ENCODE measurements at regions not wholly inside any gene's neighbourhood (a gene's known extent, or its start where the extent isn't known, plus 50 kb on each side); places are given as distances from the start of the nearest gene placed in this dataset.
"Not testable (repeated sequence)": the region's sequence is repeated elsewhere in the genome, so short reads cannot be mapped to it uniquely, and the experiment has no call there.

DNA sequence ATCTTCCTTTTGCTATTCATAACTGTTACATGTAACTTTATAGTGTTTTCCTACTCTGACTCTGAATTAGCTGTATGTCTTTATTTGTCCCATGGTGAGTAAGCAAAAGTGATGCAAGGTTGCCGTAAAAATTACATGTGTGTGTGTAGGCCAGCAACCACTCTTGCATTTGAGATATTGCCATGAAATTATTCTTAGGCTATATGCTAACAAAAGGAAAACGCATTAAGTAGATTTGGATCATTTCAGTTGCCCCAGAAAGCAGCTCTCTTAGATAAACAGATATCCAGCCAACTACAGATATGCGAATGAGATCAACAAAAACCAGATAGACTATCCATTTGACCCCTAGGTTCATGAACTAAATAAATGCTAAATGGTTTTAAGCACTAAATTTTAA lies 73.6 kb downstream of the CYLC2 start:
- DNase-seq (ENCODE audit: low spot score) = no peak

DNA sequence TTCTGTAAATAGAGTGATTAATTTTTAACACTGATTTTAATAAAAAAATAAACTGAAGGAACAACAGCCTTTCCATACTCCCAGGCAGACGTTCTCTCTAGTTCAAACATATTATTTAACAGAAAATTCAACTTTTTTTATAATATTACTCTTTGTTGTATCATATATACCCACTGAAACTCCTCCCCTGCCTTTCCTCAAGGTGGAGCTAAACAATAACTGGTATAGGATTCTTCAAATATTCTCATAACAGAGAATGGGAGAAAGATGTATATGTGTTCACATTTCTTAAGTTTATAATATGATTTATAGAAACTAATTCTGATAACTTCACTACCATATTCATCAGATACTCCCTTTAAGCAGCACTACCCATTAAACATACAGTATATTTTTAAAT lies 83.4 kb downstream of the CYLC2 start:
- no peak for DNase-seq (ENCODE audit: low spot score)

DNA sequence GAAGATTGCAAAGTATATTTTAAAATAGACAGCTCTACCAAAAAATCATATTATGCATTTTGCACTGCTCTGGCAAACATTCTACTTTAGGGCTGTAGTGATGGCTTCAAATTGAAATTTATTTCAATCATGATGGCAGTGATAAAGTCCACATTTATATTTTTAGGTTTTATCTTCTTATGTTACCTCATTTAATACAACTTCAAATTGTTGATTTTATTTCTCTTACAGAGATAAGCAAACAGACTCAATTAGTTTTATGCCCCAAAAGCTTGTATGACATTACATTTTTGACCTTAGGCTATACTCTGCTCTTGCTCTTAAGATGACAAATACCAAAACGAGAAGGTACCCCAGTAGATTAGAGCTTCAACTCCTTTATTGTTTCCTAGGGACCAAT lies 87.4 kb downstream of the CYLC2 start:
- DNase-seq (ENCODE audit: low spot score) = no peak

DNA sequence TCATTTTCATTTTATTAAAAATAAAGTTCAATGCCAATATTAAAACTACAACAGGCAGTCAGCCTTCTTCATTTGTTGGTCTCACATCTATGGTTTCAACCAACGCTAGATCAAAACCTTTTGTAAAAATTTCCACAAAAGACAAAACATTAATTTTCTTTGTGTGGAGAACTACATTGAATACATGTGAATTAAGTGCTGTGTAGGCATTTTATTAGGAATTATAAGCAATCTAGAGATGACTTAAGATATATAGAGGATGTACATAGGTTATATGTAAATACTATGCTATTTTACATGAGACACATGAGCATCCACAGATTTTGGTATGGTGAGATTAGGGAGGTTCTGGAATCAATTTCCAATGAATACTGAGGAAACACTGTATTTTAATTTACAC lies 94.2 kb downstream of the CYLC2 start:
- no peak for DNase-seq (ENCODE audit: low spot score)

DNA sequence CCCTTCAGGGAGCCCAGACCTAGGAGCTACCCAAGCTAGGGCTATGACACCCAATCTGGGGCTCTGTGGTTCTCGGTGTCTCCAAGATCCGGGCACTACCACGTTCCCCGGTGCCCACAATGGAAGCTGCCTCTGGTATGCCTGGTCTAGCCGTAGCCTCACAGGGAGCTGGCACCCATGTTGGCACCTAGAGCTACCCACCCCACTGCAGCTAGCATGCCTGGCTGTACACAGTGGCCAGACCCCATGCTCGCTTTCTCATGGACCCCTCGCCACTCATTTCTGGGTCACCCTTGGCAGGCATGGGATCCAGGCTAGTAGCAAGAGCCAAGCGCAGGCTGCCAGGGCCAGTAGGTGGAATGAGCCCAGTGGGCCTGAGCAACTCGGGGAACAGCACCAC lies 109.0 kb downstream of the CYLC2 start:
- DNase-seq (ENCODE audit: low spot score) = no peak

DNA sequence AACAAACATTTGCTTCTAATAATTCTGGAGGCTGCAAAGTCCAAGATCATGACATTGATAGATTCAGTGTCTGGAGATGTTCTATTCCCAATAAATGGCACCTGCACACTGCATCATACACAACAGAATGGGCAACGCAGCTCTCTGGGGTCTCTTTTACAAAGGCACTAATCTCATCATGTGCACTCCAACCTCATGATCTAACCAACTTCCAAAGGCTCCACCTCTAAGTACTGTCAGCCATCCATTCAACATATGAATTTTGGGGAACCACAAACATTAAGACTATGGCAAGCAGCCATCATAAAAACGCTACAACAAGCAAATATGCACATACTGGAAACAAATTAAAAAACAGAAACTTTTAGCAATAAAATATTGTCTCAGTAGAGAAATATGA lies 121.1 kb downstream of the CYLC2 start:
- DNase-seq (ENCODE audit: low spot score) = no peak

DNA sequence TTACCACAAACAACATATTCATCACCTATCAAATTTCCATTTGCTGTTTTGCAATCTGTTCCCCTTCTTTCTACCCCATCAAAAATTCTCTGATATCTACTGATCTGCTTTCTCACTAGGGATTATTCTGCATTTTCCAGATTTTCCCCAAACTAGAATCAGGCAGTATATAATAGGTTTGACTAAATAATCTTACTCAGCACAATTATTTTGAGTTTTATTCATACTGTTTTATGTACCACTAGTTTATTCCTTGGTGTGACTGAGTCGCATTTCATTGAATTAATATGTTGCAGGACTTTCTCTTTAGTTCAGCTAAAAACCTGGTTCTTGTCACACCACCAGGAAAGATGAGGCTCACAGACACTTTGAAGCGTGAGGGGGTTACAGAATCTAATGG lies 131.4 kb downstream of the CYLC2 start:
- DNase-seq (ENCODE audit: low spot score) = no peak

DNA sequence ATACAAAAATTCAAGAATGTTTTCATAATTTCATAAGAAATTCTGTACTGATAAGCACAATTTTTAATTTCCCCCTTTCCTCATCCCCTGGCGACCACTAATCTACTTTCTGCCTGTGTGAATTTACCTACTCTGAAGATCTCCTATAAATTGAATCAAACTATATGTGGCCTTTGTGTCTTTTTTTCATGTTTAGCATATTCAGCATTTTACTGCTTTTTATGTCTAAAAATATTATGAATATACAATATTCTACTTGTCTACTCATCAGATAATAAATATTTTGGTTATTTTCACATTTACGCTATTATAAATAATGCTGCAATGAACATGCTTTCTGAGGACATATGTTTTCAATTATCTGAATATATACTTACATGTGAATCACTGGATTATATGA lies 144.8 kb downstream of the CYLC2 start:
- DNase-seq (ENCODE audit: low spot score) = no peak

DNA sequence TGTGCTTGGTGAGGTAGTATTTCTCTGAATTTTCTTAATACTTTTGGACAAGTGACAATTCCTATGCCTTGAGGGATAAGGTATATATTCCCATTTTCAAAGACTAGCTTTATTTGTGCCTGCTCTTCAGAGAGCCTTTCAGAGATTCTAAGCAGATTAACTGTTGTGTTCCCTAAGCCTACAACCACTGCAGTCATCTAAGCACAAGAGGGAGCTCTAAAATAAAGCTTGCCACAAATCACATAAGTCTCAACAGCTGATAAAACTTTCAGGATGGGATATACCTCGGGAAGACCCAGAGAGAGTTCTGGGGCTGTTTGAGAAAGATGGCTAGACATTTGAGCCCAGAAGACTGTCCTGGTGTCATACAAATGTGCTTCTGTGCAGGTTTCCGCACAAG lies 157.3 kb downstream of the CYLC2 start:
- no peak for DNase-seq (ENCODE audit: low spot score)

DNA sequence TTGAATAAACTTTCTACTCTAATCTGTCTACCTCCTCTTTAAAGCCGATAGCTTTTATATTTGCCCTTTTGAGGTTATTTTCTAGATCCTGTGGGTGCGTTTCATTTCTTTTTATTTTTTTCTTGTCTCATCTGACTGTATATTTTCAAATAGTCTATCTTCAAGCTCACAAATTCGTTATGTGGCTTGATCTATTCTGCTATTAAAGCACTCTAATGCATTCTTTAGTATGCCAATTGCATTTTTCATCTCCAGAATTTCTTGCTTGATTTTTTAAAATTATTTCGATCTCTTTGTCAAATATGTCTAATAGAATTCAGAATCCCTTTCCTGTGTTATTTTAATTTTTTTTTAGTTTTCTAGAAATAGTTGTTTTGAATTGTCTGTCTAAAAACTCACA lies 172.4 kb downstream of the CYLC2 start:
- DNase-seq (ENCODE audit: low spot score) = no peak

DNA sequence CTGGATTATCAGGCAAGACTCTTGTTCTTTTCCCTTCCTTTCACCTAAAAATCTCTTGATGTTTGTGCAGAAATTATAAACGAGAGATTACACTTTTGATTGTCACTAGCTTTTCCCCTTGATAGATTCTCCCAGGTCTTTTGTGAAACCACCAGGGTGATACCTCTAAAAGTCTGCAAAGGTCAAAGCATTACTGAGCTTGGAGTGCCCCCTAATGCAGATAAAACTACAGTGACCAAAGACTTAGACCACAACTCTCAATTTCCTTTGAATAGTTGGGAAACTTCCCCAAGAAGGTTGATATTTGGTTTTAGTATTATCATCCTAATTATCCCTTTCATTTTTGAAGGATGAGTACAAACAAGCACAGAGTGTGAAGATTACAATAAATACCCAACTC lies 173.1 kb downstream of the CYLC2 start:
- no peak for DNase-seq (ENCODE audit: low spot score)

DNA sequence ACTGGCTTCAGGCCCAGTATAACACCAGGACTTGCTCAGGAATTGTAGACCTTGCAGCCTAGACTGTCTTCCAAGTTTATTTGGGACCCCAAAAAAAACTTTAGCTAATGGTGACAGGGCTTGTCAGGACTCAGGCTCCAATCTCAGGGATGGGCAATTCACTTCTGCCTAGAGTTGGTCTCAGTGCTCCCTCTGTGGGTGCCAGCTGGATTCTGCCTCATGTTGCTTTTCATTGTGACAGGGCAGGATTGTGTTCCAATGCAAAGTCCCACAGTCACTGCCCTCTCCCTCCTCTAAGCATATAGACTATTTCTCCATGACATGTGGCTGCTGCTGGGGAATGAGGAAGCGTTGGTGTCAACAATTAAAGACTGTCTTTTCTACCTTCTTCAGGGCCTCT lies 174.7 kb downstream of the CYLC2 start:
- no peak for DNase-seq (ENCODE audit: low spot score)

DNA sequence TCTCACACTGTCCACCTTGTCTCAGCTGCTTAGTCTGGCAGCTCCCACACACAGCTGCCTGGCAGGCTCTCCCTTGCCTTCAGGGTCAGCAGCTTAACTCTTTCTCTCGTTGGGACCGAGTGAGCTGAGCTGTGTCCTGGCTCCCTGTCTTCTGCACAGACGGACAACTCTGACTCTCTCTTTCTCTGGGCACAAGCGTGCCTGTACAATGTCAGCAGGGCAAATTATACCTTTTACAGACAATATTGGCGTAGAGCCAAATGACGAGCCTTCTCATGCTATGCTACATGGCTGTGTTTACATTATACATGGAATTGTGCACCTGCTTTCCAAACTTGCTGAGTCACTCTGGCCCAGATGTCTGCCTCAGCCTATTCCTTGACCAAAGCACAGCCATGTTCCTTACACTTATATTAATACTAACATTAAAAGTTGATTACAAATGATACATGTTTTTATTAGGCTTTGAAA lies 188.6 kb downstream of the CYLC2 start:
- no peak for DNase-seq (ENCODE audit: low spot score)

DNA sequence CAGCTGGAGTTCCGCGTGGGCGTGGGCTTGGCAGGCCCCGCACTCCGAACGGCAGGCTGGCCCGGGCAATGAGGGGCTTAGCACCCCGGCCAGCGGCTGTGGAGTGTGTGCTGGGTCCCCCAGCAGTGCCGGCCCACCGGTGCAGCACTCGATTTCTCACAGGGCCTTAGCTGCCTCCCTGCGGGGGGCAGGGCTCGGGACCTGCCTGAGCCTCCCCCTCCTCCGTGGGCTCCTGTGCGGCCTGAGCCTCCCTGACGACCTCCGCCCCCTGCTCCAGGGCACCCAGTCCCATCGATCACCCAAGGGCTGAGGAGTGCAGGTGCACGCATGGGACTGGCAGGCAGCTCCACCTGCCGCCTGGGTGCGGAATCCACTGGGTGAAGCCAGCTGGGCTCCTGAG lies 191.8 kb downstream of the CYLC2 start:
- no peak for DNase-seq (ENCODE audit: low spot score)

DNA sequence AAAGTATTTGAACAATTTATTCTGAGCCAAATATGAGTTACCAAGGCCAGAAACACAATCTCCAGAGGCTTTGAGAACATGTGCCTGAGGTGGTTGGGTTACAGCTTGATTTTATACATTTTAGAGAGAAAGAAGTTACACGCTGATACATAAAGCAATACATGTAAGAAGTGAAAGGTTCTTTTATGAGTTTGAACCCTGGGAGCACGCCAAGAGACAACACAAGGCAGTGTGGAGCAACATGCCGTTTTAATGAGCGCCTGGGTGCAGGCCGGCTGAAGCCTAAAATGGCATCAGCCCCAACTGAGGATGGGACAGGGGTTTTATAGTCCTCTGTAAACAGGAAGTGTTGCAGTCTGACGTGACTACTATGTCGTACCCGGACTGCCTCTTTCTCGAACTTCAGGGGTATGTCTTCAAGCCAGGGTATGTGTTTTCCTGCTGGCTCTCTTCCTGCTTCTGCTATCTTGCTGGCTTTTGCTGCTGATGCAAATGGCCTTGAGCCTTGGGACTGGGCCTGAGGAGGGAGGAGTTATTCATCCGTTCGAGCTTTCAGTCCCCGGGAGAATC lies 193.7 kb downstream of the CYLC2 start:
- DNase-seq (ENCODE audit: low spot score) = no peak

DNA sequence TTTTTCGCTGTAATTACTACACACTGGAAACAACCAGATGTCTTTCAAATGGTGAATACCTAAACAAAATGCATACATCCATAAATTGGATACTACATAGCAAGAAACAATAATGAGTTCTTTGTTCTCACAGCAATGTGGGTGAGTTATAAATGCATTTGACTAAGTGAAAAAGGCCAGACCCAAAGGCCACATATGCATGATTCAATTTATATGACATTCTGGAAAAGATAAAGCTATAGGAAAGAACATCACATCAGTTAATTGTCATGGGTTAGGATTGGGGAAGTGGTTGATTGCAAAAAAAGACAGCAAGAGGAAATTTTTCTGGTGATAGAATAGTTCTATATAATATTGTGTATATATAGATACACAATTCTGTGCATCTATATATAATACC lies 198.9 kb downstream of the CYLC2 start:
- no peak for DNase-seq (ENCODE audit: low spot score)

DNA sequence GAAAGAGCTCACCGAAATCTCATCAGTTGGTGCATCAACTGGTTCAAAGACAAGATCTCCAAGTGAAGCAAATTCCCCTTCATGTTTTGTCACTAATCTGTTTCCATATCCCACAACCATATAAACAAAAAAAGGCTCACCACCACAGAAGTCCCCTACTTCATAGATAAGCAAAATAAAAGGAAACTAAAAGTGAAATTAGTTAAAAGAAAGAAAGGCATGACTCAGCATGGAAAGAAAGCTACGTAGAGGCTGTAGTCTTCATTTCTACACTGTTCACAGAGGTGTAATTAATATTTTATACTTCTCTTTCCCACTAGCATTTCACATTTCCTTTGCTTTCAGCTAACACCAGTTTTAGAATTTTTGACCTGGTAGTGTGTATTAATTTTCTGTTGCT lies 208.0 kb downstream of the CYLC2 start:
- DNase-seq (ENCODE audit: low spot score) = no peak

DNA sequence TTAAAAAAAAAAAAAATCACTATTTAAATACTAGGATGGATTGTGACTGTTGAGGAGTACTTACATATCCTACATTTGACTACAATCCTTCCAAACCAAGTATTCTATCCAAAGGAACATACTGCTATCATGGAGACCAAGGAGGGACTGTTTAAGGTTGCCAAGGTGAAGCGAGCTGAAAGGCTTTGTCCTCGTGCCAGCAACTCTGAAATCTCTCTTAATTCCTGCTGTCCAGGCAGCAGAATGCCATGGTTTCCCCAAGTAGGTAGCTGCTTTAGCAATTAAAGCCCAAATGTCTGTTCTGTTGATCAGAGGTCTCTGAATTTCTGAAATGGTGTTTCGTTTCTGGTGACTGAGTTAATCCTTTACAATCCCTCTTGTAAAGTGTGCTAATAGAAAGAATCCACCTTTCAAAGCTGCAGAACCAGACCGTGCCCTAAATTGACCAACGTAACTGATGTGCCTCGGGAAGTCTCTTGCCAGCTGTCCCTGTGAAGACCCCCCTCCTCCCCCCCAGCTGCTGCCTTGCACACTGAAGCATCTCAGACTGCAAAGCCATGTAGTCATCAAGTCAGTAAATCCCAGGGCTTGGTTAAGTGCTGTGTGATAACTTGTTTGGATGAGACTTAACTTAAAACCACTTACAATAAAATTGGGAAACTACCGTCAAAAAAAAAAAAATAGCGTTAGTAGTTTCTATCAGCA lies 210.9 kb downstream of the CYLC2 start:
- DNase-seq (ENCODE audit: low spot score) = peak; percentile 14

DNA sequence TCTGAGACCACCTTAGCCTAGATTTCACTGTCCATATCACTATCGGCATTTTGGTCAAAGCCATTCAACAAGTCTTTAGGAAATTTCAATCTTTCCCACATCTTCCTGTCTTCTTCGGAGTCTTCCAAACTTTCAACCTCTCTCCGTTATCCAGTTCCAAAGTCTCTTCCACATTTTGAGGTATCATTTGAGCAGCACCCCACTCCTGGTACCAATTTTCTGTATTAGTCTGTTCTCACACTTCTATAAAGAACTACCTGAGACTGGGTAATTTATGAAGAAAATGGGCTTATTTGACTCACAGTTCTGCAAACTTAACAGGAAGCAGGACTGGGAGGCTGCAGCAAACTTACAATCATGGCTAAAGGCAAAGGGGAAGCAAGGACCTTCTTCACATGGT lies 215.5 kb downstream of the CYLC2 start:
- DNase-seq (ENCODE audit: low spot score) = no peak

DNA sequence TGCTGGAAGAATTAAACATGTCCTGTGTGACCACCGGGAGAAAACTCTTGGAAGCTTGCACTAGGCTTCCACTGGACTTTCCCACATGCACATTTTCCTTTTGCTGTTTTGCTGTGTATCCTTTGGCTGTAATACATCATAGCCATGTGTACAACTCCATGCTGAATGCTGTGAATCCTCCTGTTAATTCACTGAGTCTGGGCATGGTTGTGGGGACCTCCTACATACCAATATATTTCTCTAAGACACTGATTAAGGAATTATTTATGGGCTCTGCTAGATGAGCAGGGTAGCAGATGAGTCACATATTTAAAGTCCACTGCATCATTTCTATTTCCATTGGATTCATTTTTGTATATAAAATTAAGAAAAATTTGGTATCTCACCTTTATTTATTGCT lies 220.1 kb downstream of the CYLC2 start:
- no peak for DNase-seq (ENCODE audit: low spot score)

DNA sequence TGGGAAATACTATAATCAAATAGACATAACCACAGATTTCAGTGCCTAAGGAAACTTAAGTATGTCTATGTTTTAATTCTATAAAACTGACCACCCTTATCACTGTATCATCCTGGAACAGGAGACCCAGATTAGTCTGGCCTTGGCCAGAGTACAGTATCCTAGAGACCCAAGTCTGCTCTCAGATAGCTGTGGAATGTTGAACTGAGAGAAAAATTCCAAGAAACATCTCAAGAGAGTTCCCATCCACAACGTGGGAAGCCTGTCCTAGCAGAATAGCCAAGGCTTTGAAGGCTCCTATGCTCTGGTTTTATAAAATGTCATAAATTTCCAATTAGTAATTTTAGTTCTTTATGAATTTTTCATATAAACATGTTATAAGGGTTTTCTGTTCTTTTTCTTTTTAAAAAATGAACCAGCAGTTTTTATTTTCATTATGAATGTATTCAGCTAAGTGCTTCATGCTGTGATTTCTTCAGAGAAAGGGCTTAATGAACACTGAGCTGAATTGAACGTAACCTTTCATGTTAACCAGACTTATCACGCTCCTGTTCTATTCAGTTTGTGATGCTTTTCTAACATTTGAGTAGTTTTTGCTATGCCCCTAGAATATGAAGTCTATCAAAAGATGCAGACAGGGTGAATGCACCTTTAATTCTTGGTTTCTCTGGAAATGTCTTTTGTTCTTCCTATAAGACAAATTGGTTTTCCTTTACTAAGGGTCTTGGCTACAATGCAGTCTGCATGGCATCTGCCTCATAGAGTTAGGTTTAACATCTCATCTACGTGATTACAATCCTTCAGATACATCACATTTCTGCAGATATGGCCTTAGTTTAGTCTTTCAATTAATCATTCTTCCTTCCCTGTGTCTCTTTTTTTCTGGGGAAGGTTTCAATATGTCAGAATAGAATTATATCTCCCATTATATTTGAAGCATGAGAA lies 230.8 kb downstream of the CYLC2 start:
- no peak for DNase-seq (ENCODE audit: low spot score)

DNA sequence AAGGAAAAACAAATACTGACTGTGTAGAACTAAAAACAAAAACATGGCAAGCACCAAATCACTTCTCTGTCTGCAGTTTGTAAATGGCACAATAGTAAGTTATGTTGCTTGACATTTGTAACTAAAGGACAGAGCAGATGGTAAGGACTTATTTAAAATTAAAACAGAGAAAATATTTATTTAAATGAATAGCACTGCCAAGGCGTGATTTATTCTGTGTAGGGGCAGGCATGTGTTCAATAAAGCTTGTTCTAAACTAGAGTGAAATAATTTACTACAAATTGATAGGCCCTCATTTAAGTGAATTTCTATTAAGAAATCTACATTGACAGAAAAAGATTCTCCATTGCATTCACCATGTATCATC lies 231.5 kb downstream of the CYLC2 start:
- no peak for DNase-seq (ENCODE audit: low spot score)

DNA sequence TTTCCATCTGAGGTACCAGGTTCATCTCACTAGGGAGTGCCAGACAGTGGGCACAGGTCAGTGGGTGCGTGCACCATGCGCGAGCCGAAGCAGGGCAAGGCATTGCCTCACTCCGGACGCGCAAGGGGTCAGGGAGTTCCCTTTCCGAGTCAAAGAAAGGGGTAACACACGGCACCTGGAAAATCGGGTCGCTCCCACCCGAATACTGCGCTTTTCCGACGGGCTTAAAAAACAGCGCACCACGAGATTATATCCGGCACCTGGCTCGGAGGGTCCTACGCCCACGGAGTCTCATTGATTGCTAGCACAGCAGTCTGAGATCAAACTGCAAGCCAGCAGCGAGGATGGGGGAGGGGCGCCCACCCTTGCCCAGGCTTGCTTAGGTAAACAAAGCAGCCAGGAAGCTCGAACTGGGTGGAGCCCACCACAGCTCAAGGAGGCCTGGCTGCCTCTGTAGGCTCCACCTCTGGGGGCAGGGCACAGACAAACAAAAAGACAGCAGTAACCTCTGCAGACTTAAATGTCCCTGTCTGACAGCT lies 242.5 kb downstream of the CYLC2 start:
- not testable (repeated sequence) for DNase-seq (ENCODE audit: low spot score)

All from cerebellar cortex (tissue), 1 donor.